ENCODE measurements at regions not wholly inside any gene's neighbourhood (a gene's known extent, or its start where the extent isn't known, plus 50 kb on each side); places are given as distances from the start of the nearest gene placed in this dataset.
"Not testable (repeated sequence)": the region's sequence is repeated elsewhere in the genome, so short reads cannot be mapped to it uniquely, and the experiment has no call there.

DNA sequence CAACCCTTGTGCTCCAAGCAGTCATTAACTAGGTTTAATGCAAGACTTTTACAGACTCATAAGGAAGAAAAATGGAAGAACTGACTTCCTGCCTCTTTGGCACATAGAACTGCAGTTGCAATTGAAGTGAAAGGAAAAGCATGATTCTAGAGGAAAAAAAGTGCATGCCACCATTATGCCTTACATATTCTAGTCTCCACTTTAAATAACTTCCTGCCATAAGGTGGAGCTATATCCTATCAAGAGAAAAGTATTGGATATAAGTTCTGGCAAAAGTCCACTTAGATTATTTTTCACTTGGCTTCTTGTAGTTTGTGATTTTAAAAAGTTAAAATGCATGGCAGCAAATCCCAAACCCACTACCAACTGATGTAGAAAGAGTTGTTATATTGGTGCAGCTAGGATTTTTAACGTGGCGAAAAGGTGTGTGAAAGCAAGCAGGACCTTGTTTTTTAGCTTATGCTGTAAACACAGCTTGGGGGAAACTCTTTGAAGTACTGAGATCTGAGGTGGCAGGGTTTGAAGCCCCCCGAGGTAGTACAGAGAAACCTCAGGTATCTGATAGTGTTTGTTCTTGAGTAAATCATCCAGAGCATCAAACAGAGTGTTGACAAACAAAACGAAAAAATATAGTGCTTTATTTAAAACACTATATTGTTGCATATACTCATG is 117.9 kb downstream of the ANXA1 start:
- H3K36me3 Mint-ChIP-seq, result no peaks in the 10 kb centered on the region
- no peak overlapping the region for H3K27ac Mint-ChIP-seq
- no peaks in the 10 kb centered on the region for H3K9me3 Mint-ChIP-seq
- H3K4me3 Mint-ChIP-seq, result no peak overlapping the region
- no peak for ATAC-seq
- no peaks in the 10 kb centered on the region for H3K4me1 Mint-ChIP-seq (ENCODE audit: low read depth in 2 of 2)
- no peaks in the 10 kb centered on the region for H3K27me3 Mint-ChIP-seq
- no peak for DNase-seq (ENCODE audit: low spot score)

DNA sequence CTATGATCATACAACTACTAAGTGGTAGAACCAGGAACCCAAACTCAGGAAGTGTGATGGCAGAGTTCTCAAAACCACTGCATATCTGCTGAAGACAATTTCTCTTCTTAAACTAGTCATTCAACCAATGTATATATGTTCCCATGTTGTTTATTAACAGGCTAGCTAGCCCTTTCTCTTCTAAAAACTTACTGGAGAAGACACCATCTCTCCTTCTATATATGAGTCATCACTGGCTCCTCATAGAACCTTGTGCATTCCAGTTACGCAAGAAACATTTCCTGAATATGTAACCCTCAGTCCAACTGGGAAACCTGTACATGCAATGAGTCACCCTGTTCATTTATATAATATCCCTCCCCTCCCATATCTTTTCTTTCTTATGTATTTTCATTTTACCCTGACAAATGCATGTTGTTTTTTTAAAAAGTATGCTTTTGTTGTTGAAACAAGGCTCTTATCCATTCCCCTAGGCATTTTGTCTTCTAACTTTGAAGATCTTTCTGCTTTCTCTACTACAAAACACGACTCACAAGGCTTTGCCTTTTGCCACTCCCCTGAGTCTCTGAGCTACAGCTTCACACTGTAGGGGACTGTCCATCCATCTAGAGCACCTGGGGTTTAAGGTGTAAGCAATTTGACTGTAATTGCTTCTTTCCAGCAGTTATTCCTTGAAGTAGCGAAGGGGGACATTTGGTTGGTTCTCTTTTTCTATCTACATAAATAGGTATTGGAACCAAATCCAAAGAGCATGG is 119.5 kb downstream of the ANXA1 start:
- Mint-ChIP-seq H3K4me3 (no peak overlapping the region), H3K27me3 (no peaks in the 10 kb centered on the region)
- ATAC-seq, result no peak

DNA sequence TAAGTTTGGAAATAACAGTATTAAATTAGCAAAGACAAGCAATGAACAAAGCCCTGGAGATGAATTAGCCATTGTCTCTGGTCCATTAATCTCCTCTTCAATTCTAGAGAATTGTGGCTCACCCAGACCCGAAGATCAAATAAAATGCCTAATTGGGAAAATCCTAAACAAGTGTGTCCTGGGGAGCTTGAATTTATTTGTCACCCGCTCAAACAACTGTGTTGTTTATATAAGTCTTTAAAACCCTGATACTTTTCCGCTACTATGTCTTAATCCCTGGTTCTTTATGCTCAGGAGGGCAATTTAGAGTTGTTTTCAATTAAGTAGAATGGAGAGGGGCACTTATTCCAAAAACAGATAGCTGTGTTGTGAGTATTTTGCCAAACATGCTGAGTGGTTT is 128.4 kb downstream of the ANXA1 start:
- Mint-ChIP-seq H3K4me1 (ENCODE audit: low read depth in 2 of 2) (no peaks in the 10 kb centered on the region), H3K36me3 (no peaks in the 10 kb centered on the region), H3K4me3 (no peak overlapping the region), H3K9me3 (peaks cover 3% of the 10 kb centered on the region), H3K27ac (no peak overlapping the region), H3K27me3 (peaks cover 0 to 8% of the 10 kb centered on the region in 2 donors)
- DNase-seq (ENCODE audit: low spot score) (no peak), ATAC-seq (no peak)

More for the DNA sequence above, 119.5 kb downstream of the ANXA1 start:
- no peaks in the 10 kb centered on the region for H3K9me3 Mint-ChIP-seq
- DNase-seq (ENCODE audit: low spot score), result no peak
- H3K4me1 Mint-ChIP-seq (ENCODE audit: low read depth in 2 of 2), result no peaks in the 10 kb centered on the region
- no peak overlapping the region for H3K27ac Mint-ChIP-seq
- no peaks in the 10 kb centered on the region for H3K36me3 Mint-ChIP-seq

DNA sequence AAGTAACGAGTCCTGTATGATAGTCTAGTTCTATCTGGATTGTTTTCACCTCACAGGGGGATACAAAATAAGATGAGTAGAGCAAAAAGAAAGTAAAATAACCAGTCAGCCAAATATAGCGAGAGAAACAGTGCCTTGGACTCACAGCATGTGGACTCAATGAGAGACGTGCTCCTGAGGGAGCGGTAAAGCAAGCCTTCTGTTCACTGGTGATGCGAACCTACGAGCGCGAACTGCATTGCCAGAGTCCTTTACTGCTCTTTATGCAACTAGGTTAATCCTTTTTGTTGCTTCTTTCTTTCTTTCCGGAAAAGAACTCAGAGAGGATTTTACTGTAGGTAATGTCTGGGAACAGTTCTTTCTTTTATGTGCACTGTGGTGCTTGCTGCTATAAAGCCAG is 132.7 kb downstream of the ANXA1 start:
- Mint-ChIP-seq H3K4me3 (no peak overlapping the region), H3K27me3 (peaks cover 0 to 8% of the 10 kb centered on the region in 2 donors), H3K4me1 (ENCODE audit: low read depth in 2 of 2) (no peaks in the 10 kb centered on the region), H3K36me3 (no peaks in the 10 kb centered on the region), H3K27ac (no peak overlapping the region), H3K9me3 (peaks cover 5% of the 10 kb centered on the region)
- no peak for DNase-seq (ENCODE audit: low spot score)
- ATAC-seq, result no peak

DNA sequence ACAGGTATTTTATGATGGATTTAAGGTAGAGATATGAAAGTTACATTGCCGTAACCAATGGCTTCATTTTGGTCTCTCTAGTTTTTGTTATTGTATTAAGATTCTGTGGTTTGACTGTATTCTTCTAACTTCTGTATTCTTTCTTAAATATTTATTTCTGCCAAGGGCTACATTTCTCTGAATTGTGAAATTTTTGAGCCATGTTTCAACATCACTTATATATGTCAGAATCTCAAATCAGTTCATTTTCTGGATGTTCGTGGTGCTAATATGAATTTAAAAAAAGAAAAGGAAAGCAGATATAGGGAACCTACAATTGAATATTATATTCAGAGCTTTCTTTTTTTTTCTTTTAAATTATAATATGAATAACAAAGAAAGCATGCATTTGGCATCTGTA is 142.7 kb downstream of the ANXA1 start:
- ATAC-seq, result no peak
- no peak overlapping the region for H3K27ac Mint-ChIP-seq
- H3K27me3 Mint-ChIP-seq, result no peaks in the 10 kb centered on the region
- H3K4me3 Mint-ChIP-seq, result no peak overlapping the region
- no peak for DNase-seq (ENCODE audit: low spot score)
- no peaks in the 10 kb centered on the region for H3K4me1 Mint-ChIP-seq (ENCODE audit: low read depth in 2 of 2)
- H3K36me3 Mint-ChIP-seq, result no peaks in the 10 kb centered on the region
- H3K9me3 Mint-ChIP-seq, result peaks cover 19% of the 10 kb centered on the region

DNA sequence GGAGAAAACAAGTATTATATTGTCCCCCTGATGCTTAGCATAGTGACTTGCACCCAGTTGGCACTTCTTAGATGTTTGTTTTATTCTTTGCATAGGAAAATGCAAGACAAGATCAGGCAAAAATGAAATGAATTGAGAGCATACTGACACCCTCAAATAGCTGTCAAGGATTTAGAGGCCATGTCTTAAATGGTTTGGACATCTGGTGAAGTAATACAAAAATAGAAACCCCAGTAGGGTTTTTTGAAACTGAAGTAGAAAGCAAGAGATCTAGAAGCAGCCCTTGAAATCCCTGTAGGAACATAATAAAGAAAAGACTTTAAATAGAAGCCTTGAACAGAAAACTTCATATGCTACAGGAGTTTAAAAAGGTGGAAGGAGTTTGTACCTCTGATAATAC is 174.3 kb downstream of the ANXA1 start:
- no peak for ATAC-seq
- peaks cover 8% of the 10 kb centered on the region for H3K9me3 Mint-ChIP-seq
- H3K27ac Mint-ChIP-seq, result no peak overlapping the region
- no peaks in the 10 kb centered on the region for H3K27me3 Mint-ChIP-seq
- DNase-seq (ENCODE audit: low spot score), result no peak
- H3K4me3 Mint-ChIP-seq, result no peak overlapping the region
- H3K4me1 Mint-ChIP-seq (ENCODE audit: low read depth in 2 of 2), result no peaks in the 10 kb centered on the region
- no peaks in the 10 kb centered on the region for H3K36me3 Mint-ChIP-seq

DNA sequence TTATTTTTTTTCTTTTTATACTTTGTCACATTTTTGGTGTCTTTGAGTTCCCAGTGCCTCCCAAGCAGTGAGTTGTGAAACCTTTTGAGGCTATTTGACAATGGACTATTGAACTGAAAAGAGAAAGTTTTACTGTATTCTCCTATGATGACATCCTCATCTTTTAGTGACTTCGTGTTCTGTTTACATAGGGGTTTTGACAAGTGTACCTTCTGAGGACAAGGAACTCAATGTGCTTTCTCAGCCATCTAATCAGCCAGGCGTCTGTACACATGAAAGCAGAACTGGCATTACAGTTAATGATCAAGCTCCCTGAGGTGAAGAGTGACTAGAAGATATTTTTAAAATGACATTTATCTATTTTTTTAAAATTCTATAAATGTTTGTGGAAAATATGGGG is 175.5 kb downstream of the ANXA1 start:
- no peak for DNase-seq (ENCODE audit: low spot score)
- Mint-ChIP-seq H3K27me3 (no peaks in the 10 kb centered on the region), H3K4me3 (no peak overlapping the region), H3K4me1 (ENCODE audit: low read depth in 2 of 2) (no peaks in the 10 kb centered on the region), H3K36me3 (no peaks in the 10 kb centered on the region), H3K27ac (no peak overlapping the region), H3K9me3 (peaks cover 8% of the 10 kb centered on the region)
- ATAC-seq, result no peak

DNA sequence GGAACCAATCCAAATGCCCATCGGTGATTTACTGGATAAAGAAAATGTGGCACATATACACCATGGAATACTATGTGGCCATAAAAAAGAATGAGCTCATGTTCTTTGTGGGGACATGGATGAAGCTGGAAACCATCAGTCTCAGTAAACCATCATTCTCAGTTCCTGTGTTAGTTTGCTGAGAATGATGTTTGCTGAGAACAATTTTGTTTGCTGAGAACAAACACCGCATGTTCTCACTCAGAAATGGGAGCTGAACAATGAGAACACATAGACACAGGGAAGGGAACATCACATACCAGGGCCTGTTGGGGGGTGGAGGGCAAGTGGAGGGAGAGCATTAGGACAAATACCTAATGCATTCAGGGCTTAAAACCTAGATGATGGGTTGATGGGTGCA is 185.5 kb downstream of the ANXA1 start:
- H3K9me3 Mint-ChIP-seq, result not testable (repeated sequence)

DNA sequence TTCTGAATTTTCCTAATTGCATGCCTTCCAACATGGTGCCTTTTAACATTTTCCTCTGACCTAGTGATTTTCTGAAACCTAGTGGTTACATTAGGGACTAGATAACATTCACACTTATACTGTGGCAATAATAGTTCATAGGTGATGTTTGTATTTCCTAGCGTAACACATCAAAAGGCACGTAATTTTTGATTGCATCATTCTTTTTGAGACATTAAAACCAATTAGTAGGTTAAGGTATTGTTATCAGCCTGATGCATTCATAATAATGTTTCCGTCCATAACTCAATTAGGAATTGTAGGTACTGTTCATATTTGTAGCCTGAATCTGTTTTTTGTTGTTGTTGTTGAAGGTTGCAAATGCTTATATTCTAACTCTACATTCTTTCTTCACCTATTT is 192.4 kb downstream of the ANXA1 start:
- Mint-ChIP-seq H3K4me3 (no peak overlapping the region), H3K9me3 (peaks cover 9% of the 10 kb centered on the region), H3K4me1 (ENCODE audit: low read depth in 2 of 2) (no peaks in the 10 kb centered on the region), H3K27me3 (no peaks in the 10 kb centered on the region), H3K27ac (no peak overlapping the region), H3K36me3 (no peaks in the 10 kb centered on the region)
- ATAC-seq, result no peak
- DNase-seq (ENCODE audit: low spot score), result no peak

More for the DNA sequence above, 185.5 kb downstream of the ANXA1 start:
- H3K27me3 Mint-ChIP-seq; H3K4me3 Mint-ChIP-seq; ATAC-seq; H3K36me3 Mint-ChIP-seq; H3K4me1 Mint-ChIP-seq (ENCODE audit: low read depth in 2 of 2); H3K27ac Mint-ChIP-seq; DNase-seq (ENCODE audit: low spot score): not testable (repeated sequence)

DNA sequence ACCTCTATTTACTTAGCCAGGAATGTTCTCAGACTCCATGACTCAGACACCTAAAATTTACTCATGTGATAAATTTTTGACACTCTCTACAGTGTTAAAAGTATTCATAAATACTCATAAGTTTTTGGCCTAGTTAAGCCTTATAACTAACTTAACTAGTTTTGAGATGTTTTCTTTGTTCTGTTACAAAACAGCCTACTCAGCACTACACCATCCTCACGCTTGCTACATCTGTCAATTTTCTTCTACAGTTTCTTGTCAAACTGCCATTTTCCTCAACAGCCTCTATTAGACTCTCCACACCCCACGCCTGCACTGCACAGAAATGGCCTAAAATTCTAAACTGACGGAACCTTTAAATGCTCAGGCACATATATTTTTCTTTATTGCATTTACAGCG is 195.5 kb downstream of the ANXA1 start:
- H3K36me3 Mint-ChIP-seq, result no peaks in the 10 kb centered on the region
- ATAC-seq, result no peak
- H3K4me1 Mint-ChIP-seq (ENCODE audit: low read depth in 2 of 2), result no peaks in the 10 kb centered on the region
- H3K27me3 Mint-ChIP-seq, result no peaks in the 10 kb centered on the region
- DNase-seq (ENCODE audit: low spot score), result no peak
- no peak overlapping the region for H3K27ac Mint-ChIP-seq
- H3K4me3 Mint-ChIP-seq, result no peak overlapping the region
- H3K9me3 Mint-ChIP-seq, result peaks cover 14% of the 10 kb centered on the region

DNA sequence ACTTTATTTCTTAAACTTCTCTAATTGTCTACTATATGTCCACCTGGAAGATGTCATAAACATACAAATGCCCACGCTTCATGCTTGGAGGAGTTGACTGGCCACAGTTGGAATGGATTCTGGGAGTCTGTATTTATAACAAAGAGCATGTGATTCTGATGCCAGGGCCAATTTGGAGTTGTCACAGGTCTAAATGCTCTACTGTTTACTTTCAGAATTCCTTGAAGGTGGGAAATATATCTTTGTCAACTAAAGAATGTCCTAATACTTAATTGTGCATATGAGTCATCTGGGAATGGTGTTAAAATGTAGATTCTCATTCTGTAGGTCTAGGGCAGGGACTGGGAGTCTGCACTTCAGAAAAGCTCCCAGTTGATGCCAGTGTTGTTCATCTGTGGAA is 196.1 kb downstream of the ANXA1 start:
- ATAC-seq, result no peak
- H3K36me3 Mint-ChIP-seq, result no peaks in the 10 kb centered on the region
- H3K9me3 Mint-ChIP-seq, result peaks cover 14% of the 10 kb centered on the region
- H3K27ac Mint-ChIP-seq, result no peak overlapping the region
- DNase-seq (ENCODE audit: low spot score), result no peak
- no peak overlapping the region for H3K4me3 Mint-ChIP-seq
- H3K4me1 Mint-ChIP-seq (ENCODE audit: low read depth in 2 of 2), result no peaks in the 10 kb centered on the region
- no peaks in the 10 kb centered on the region for H3K27me3 Mint-ChIP-seq

DNA sequence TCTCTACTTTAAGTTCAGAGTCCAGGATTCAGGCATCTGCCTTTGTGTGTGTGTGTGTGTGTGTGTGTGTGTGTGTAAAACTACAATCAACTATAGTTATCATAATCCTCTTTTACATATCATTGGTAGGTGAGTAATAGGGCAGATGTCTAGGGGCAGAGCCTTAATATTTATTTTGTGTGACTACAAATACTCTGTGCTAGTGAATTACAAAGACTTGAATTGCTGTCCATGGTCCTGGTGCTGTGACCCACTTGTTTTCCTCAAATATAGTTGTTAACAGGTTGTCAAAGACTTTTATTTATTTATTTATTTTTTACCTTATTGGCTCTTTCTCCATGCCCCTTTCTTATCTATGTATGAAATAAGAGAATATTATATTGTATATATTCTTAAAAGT is 196.8 kb downstream of the ANXA1 start:
- no peak overlapping the region for H3K27ac Mint-ChIP-seq
- H3K4me1 Mint-ChIP-seq (ENCODE audit: low read depth in 2 of 2), result no peaks in the 10 kb centered on the region
- H3K36me3 Mint-ChIP-seq, result no peaks in the 10 kb centered on the region
- ATAC-seq (no peak), DNase-seq (ENCODE audit: low spot score) (no peak)
- H3K27me3 Mint-ChIP-seq, result no peaks in the 10 kb centered on the region
- peaks cover 11% of the 10 kb centered on the region for H3K9me3 Mint-ChIP-seq
- no peak overlapping the region for H3K4me3 Mint-ChIP-seq

DNA sequence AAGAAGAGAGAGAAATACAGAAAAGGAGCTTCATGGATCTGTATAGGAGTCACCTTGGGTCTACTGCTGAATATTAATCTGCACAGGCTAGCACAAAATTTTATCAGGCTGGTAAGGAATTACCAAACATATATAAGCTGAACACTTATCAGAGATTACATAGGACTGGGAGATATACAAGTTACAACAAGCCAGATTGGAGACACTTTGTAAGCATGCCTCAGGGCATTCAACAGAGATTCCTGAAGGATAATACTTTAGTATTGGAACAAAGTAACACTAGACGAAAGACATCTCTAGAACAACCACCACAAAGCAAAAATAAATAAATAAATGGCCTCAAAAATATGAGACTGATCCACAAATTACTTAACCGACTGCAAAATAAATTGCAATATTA is 197.8 kb downstream of the ANXA1 start:
- ATAC-seq (no peak), DNase-seq (ENCODE audit: low spot score) (no peak)
- peaks cover 11% of the 10 kb centered on the region for H3K9me3 Mint-ChIP-seq
- no peaks in the 10 kb centered on the region for H3K36me3 Mint-ChIP-seq
- H3K27me3 Mint-ChIP-seq, result no peaks in the 10 kb centered on the region
- no peaks in the 10 kb centered on the region for H3K4me1 Mint-ChIP-seq (ENCODE audit: low read depth in 2 of 2)
- H3K4me3 Mint-ChIP-seq, result no peak overlapping the region
- no peak overlapping the region for H3K27ac Mint-ChIP-seq

DNA sequence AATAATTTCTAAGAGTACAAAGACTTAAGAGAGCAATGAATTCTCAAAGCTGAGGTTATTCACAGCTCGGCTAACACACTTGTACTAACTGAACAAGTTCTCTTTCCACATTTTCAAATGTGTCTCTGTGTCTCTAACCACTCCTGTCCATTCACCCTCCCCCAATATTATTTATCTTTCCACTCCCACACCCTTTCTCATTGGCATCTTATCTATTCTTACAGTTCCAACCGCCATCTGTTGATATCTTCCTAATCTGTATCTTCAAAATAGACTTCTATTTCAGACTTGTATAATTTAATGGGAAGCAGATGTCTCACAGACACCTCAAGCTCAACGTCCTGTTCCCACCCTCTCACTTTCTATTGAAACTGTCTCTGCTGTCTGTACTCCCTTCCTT is 205.9 kb downstream of the ANXA1 start:
- Mint-ChIP-seq H3K27me3 (no peaks in the 10 kb centered on the region), H3K9me3 (peaks cover 8% of the 10 kb centered on the region), H3K4me1 (ENCODE audit: low read depth in 2 of 2) (no peaks in the 10 kb centered on the region), H3K36me3 (no peaks in the 10 kb centered on the region), H3K4me3 (no peak overlapping the region), H3K27ac (no peak overlapping the region)
- ATAC-seq (no peak), DNase-seq (ENCODE audit: low spot score) (no peak)

DNA sequence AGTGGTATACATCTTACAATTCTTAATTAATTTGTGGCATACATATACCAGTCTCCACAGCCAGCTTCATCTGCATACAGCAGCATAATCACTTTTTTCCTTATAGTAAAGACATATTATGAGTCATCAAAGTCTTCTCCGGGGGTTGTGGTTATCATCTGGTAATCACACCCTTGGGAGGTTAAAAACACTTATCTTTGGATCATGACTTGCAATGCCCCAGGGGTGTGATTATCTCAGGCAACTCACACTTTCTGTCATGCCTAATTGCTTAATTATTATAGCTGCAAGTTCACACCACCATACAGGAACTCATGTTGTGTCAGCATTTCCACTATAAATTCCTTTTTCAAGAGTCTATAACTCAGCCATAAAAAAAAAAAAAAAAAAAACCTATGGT is 218.4 kb downstream of the ANXA1 start:
- H3K27me3 Mint-ChIP-seq, result no peaks in the 10 kb centered on the region
- H3K36me3 Mint-ChIP-seq, result no peaks in the 10 kb centered on the region
- H3K9me3 Mint-ChIP-seq, result peaks cover 4% of the 10 kb centered on the region
- no peaks in the 10 kb centered on the region for H3K4me1 Mint-ChIP-seq (ENCODE audit: low read depth in 2 of 2)
- DNase-seq (ENCODE audit: low spot score) (no peak), ATAC-seq (peak in 1 of 2 donors; percentile 52)
- H3K27ac Mint-ChIP-seq, result no peak overlapping the region
- H3K4me3 Mint-ChIP-seq, result no peak overlapping the region

All from natural killer cell treated with Interleukin-12 subunit alpha and Interleukin-12 subunit beta and Interleukin-15 and Interleukin-18, amount 100 ng/mL, for 72 hours (primary cell).